CD14-positive monocyte (primary cell): ENCODE measurements at regions not wholly inside any gene's neighbourhood (a gene's known extent, or its start where the extent isn't known, plus 50 kb on each side); places are given as distances from the start of the nearest gene placed in this dataset.
"Not testable (repeated sequence)": the region's sequence is repeated elsewhere in the genome, so short reads cannot be mapped to it uniquely, and the experiment has no call there.

Experiments used
- DNase-seq, 3 donors: peaks; one replicate each; pipeline ENCODE4 v3.0.0-alpha.2; 2011 to 2022
- H2AFZ ChIP-seq: 2 replicates; pipeline ENCODE4 v1.6.0; 2012; ENCODE audit warnings: mild to moderate bottlenecking, low read depth, low read length, inconsistent platforms; ENCODE audit not compliant: insufficient read depth, poor library complexity, severe bottlenecking
- H3K27ac ChIP-seq, 2 donors: 1 replicate in 1 of 2; 2 replicates in 1 of 2; pipeline ENCODE4 v1.5.1; 2012 to 2013; ENCODE audit warnings: low read length in 2 of 2, control low read depth in 1 of 2, inconsistent platforms in 1 of 2, low read depth in 1 of 2, mild to moderate bottlenecking in 1 of 2
- H3K27me3 ChIP-seq, 2 donors: one replicate each; pipeline versions ENCODE4 v1.6.0 to v1.6.1; 2011 to 2013; ENCODE audit warnings: low read length in 2 of 2; ENCODE audit not compliant: control insufficient read depth in 2 of 2, insufficient read depth in 2 of 2
- H3K36me3 ChIP-seq, 2 donors: replicated peaks in 1 of 2; 1 replicate in 1 of 2; 2 replicates in 1 of 2; pipeline versions ENCODE4 v1.5.1 to v1.6.1; 2012 to 2013; ENCODE audit warnings: low read length in 2 of 2, control low read depth in 1 of 2, inconsistent platforms in 1 of 2, mild to moderate bottlenecking in 1 of 2; ENCODE audit not compliant: insufficient read depth in 2 of 2, control insufficient read depth in 1 of 2
- H3K4me1 ChIP-seq, 2 donors: 1 replicate in 1 of 2; 2 replicates in 1 of 2; pipeline versions ENCODE4 v1.5.1 to v1.6.1; 2012 to 2013; ENCODE audit warnings: low read length in 2 of 2, control low read depth in 1 of 2, inconsistent platforms in 1 of 2, mild to moderate bottlenecking in 1 of 2, moderate library complexity in 1 of 2; ENCODE audit not compliant: insufficient read depth in 2 of 2, control insufficient read depth in 1 of 2
- H3K4me2 ChIP-seq: replicated peaks from 2 replicates; pipeline ENCODE3; 2012; ENCODE audit warnings: low read length, moderate library complexity, mild to moderate bottlenecking; ENCODE audit not compliant: poor library complexity, severe bottlenecking; ENCODE audit errors: extremely low read depth
- H3K4me3 ChIP-seq, 3 experiments: fragments of 200-600 bp in 1 of 3; sonication (generic) in 1 of 3; replicated peaks in 1 of 3; 1 replicate in 2 of 3; 2 replicates in 1 of 3; pipeline ENCODE4 v1.5.1; 2011 to 2013; ENCODE audit warnings: low read length in 3 of 3, mild to moderate bottlenecking in 3 of 3, control low read depth in 2 of 3, low read depth in 2 of 3, inconsistent platforms in 1 of 3, moderate library complexity in 1 of 3
- H3K79me2 ChIP-seq: 2 replicates; pipeline ENCODE4 v1.6.0; 2012; ENCODE audit warnings: mild to moderate bottlenecking, control low read depth, inconsistent platforms, low read length, moderate library complexity; ENCODE audit not compliant: insufficient read depth
- H3K9ac ChIP-seq: 2 replicates; pipeline ENCODE4 v1.6.0; 2017; ENCODE audit warnings: low read length, mild to moderate bottlenecking; ENCODE audit not compliant: insufficient read depth, poor library complexity, severe bottlenecking
- H3K9me3 ChIP-seq, 2 donors: replicated peaks in 1 of 2; 1 replicate in 1 of 2; 2 replicates in 1 of 2; pipeline versions ENCODE4 v1.5.1 to v1.6.1; 2012 to 2013; ENCODE audit warnings: low read length in 2 of 2, control low read depth in 1 of 2; ENCODE audit not compliant: control insufficient read depth in 1 of 2, insufficient read depth in 1 of 2
- H4K20me1 ChIP-seq: 2 replicates; pipeline ENCODE4 v1.6.0; 2012; ENCODE audit warnings: mild to moderate bottlenecking, low read length, control low read depth, moderate library complexity; ENCODE audit not compliant: insufficient read depth
- H3K27ac Mint-ChIP-seq, 7 donors: one replicate each; pipeline ENCODE4 v1.8.0; 2020; ENCODE audit warnings: mild to moderate bottlenecking in 7 of 7, mixed read lengths in 7 of 7, moderate library complexity in 6 of 7, inconsistent platforms in 2 of 7
- H3K27me3 Mint-ChIP-seq, 3 donors: one replicate each; pipeline ENCODE4 v1.8.0; 2021 to 2022; ENCODE audit warnings: low read depth in 3 of 3, mild to moderate bottlenecking in 3 of 3, mixed read lengths in 3 of 3, moderate library complexity in 3 of 3, inconsistent platforms in 1 of 3
- H3K36me3 Mint-ChIP-seq, 2 donors: one replicate each; pipeline ENCODE4 v1.8.0; 2020; ENCODE audit warnings: mixed read lengths in 2 of 2, inconsistent platforms in 1 of 2, mild to moderate bottlenecking in 1 of 2
- H3K4me1 Mint-ChIP-seq: one replicate; pipeline ENCODE4 v1.8.0; 2020; ENCODE audit warnings: mild to moderate bottlenecking, mixed read lengths
- H3K4me3 Mint-ChIP-seq, 2 donors: one replicate each; pipeline ENCODE4 v1.8.0; 2020; ENCODE audit warnings: mild to moderate bottlenecking in 2 of 2, mixed read lengths in 2 of 2, moderate library complexity in 1 of 2
- H3K9me3 Mint-ChIP-seq, 7 donors: one replicate each; pipeline ENCODE4 v1.8.0; 2020 to 2022; ENCODE audit warnings: mixed read lengths in 7 of 7, mild to moderate bottlenecking in 6 of 7, moderate library complexity in 6 of 7, inconsistent platforms in 2 of 7
- WGBS: methylation state at CpG from one replicate; pipeline ENCODE4 v1.1.5; 2013; ENCODE audit warnings: missing lambda C conversion rate; ENCODE audit not compliant: insufficient coverage; 5-methylcytosine and 5-hydroxymethylcytosine counted together
- intact Hi-C, 2 donors: fragments of 100-400 bp; cut with micrococcal nuclease; formaldehyde crosslinking; loops; one replicate each; pipeline versions ENCODE4 v1.15.0 to v1.15.1; 2023
- TF ChIP-seq, protein P1 (sequence below): fragments of 200-600 bp; IDR thresholded peaks from one replicate; pipeline ENCODE4 v1.8.0; 2022; ENCODE audit warnings: antibody characterized with exemption, mild to moderate bottlenecking

DNA sequence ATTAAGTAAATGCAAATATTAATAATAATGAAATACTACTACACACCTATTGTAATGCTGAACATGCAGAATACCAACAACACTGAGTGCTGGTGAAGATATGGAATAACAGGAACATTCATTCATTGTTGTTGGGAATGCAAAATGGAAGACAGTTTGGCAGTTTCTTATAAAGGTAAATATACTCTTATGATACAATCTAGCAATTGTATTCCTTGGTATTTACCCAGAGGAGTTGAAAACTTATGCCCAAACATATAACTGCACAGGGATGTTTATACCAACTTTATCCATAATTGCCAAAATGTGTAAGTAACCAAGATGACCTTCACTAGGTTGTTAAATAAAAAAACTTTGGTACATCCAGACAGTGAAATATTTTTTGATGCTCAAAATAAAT lies 636.8 kb downstream of the PRR16 start:
- H3K4me3 Mint-ChIP-seq: no peak overlapping the region
- Histone ChIP-seq H3K9me3 (no peaks in the 10 kb centered on the region), H3K36me3 (no peaks in the 10 kb centered on the region), H3K27me3 (no peaks in the 10 kb centered on the region), H3K4me1 (no peaks in the 10 kb centered on the region), H3K27ac (no peak overlapping the region), H3K4me3 (no peak overlapping the region), H3K79me2 (no peaks in the 10 kb centered on the region), H3K9ac (no peak overlapping the region), H2AFZ (no peak overlapping the region), H4K20me1 (no peaks in the 10 kb centered on the region), H3K4me2 (no peak overlapping the region)
- H3K27me3 Mint-ChIP-seq: no peaks in the 10 kb centered on the region
- no peak for DNase-seq
- intact Hi-C loops: no loop called here
- TF ChIP-seq, protein P1, sequence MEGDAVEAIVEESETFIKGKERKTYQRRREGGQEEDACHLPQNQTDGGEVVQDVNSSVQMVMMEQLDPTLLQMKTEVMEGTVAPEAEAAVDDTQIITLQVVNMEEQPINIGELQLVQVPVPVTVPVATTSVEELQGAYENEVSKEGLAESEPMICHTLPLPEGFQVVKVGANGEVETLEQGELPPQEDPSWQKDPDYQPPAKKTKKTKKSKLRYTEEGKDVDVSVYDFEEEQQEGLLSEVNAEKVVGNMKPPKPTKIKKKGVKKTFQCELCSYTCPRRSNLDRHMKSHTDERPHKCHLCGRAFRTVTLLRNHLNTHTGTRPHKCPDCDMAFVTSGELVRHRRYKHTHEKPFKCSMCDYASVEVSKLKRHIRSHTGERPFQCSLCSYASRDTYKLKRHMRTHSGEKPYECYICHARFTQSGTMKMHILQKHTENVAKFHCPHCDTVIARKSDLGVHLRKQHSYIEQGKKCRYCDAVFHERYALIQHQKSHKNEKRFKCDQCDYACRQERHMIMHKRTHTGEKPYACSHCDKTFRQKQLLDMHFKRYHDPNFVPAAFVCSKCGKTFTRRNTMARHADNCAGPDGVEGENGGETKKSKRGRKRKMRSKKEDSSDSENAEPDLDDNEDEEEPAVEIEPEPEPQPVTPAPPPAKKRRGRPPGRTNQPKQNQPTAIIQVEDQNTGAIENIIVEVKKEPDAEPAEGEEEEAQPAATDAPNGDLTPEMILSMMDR: no peak
- no peaks in the 10 kb centered on the region for H3K36me3 Mint-ChIP-seq
- no peak overlapping the region for H3K27ac Mint-ChIP-seq
- H3K4me1 Mint-ChIP-seq: no peaks in the 10 kb centered on the region
- H3K9me3 Mint-ChIP-seq: peaks cover 0 to 3% (median 0%) of the 10 kb centered on the region in 7 donors

DNA sequence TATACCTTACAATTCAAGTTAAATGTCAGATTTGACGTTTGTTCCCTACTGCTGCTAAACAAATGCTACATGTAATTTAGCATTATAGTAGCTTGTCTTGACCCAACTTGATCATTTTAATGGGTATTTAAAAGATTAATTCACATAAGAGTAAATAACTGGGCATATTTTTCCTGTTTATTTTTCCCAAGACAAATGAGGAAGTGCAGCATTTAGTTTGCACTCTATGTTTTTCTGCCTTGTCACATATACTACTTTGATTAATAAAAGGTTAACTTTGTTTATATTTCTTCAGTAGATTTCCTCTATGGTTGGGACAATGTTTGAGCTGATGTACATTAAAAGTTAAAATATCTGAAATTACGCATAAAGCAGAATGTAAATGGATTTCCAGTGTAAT lies 641.8 kb downstream of the PRR16 start:
- no CpG with 5 or more reads among the region's 2 CpGs for WGBS
- H3K4me3 Mint-ChIP-seq: no peak overlapping the region
- intact Hi-C loops: no loop called here
- no peaks in the 10 kb centered on the region for H3K79me2 ChIP-seq
- no peaks in the 10 kb centered on the region for H3K4me1 Mint-ChIP-seq
- no peak overlapping the region for H3K4me2 ChIP-seq
- TF ChIP-seq, protein P1: no peak
- DNase-seq: no peak
- no peaks in the 10 kb centered on the region for H3K36me3 ChIP-seq
- no peak overlapping the region for H3K9ac ChIP-seq
- no peaks in the 10 kb centered on the region for H4K20me1 ChIP-seq
- no peak overlapping the region for H3K27ac ChIP-seq
- H2AFZ ChIP-seq: no peak overlapping the region
- peaks cover 6 to 23% (median 12%) of the 10 kb centered on the region in 7 donors for H3K9me3 Mint-ChIP-seq
- H3K27ac Mint-ChIP-seq: no peak overlapping the region
- no peaks in the 10 kb centered on the region for H3K27me3 ChIP-seq
- H3K27me3 Mint-ChIP-seq: no peaks in the 10 kb centered on the region
- H3K9me3 ChIP-seq: peaks cover 7 to 25% of the 10 kb centered on the region in 2 donors
- H3K4me3 ChIP-seq: no peak overlapping the region
- H3K36me3 Mint-ChIP-seq: no peaks in the 10 kb centered on the region
- H3K4me1 ChIP-seq: no peaks in the 10 kb centered on the region

DNA sequence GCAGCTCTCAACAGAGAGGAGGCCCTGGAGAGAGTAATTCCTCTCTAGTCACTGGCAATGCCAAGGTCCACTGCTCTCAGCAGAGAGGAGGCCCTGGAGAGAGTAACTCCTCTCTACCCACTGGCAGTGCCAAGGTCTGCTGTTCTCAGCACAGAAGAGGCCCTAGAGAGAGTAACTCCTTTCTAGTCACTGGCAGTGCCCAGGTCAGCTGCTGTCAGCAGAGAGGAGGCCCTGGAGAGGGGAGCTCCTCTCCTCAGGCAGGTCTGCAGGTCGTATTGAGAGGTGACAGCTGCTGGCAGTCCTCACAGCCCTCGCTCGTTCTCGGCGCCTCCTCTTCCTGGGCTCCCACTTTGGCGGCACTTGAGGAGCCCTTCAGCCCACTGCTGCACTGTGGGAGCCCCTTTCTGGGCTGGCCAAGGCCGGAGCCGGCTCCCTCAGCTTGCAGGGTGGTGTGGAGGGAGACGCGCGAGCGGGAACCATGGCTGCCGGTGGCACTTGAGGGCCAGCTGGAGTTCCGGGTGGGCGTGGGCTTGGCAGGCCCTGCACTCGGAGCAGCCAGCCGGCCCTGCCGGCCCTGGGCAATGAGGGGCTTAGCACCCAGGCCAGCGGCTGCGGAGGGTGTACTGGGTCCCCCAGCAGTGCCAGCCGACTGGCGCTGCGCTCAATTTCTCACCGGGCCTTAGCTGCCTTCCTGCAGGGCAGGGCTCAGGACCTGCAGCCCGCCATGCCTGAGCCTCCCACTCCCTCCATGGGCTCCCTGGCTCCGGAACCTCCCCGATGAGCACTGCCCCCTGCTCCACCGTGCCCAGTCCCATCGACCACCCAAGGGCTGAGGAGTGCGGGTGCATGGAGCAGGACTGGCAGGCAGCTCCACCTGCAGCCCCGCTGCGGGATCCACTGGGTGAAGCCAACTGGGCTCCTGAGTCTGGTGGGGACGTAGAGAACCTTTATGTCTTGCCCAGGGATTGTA lies 642.9 kb downstream of the PRR16 start:
- H3K4me1 ChIP-seq, H3K36me3 Mint-ChIP-seq, intact Hi-C loops, H3K27ac Mint-ChIP-seq, H4K20me1 ChIP-seq, H3K4me3 ChIP-seq, H3K4me1 Mint-ChIP-seq, H3K27ac ChIP-seq, H3K79me2 ChIP-seq, H3K36me3 ChIP-seq, H3K27me3 ChIP-seq, H3K27me3 Mint-ChIP-seq, H3K9ac ChIP-seq, H3K4me3 Mint-ChIP-seq, DNase-seq, H2AFZ ChIP-seq, H3K4me2 ChIP-seq: not testable (repeated sequence)
- WGBS: 94% methylated on average over 19 of the region's 33 CpGs
- H3K9me3 ChIP-seq: peaks cover 7 to 25% of the 10 kb centered on the region in 2 donors
- H3K9me3 Mint-ChIP-seq: peaks cover 6 to 23% (median 12%) of the 10 kb centered on the region in 7 donors
